Tibial nerve (tissue), 4 donors: ENCODE measurements at regions not wholly inside any gene's neighbourhood (a gene's known extent, or its start where the extent isn't known, plus 50 kb on each side); places are given as distances from the start of the nearest gene placed in this dataset.

Experiments used
- CTCF ChIP-seq, 5 experiments: fragments of 200-600 bp in 3 of 5; fragments of 450-650 bp in 2 of 5; sonication (generic) in 3 of 5; IDR thresholded peaks; one replicate each; pipeline ENCODE4 v1.5.1; 2016 to 2019; ENCODE audit warnings: antibody characterized with exemption in 5 of 5, mild to moderate bottlenecking in 3 of 5, moderate library complexity in 2 of 5
- EP300 ChIP-seq, 2 donors: sonication (generic); formaldehyde crosslinking; IDR thresholded peaks; one replicate each; pipeline ENCODE4 v1.6.1; 2017; ENCODE audit warnings: antibody characterized with exemption in 2 of 2, mild to moderate bottlenecking in 1 of 2
- POLR2A ChIP-seq, 2 donors: fragments of 450-650 bp; IDR thresholded peaks; one replicate each; pipeline ENCODE4 v1.6.1; 2017; ENCODE audit warnings: antibody characterized with exemption in 2 of 2, mild to moderate bottlenecking in 2 of 2, moderate library complexity in 2 of 2

DNA sequence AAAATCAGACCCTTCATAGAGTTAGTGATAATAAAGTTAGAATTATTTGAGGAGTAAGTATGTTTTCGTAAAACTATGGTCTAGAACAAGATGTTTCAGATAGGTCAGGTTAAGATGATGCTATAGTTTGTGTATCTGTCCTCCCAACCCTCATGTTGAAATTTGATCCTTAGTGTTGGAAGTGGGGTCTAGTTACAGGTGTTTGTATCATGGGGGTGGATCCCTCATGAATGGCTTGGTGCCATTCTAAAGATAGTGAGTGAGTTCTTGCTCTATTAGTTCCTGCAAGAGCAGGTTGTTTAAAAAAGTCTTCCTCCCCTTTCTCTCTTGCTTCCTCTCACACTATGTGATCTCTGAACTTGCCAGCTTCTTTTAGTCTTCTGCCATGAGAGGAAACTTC, 707.3 kb upstream of the FOXG1 start:
- TF ChIP-seq CTCF (IDR thresholded peaks at IDR 0.05) (no peak), POLR2A (IDR thresholded peaks at IDR 0.05) (no peak), EP300 (IDR thresholded peaks at IDR 0.05) (no peak)
